ENCODE measurements at regions not wholly inside any gene's neighbourhood (a gene's known extent, or its start where the extent isn't known, plus 50 kb on each side); places are given as distances from the start of the nearest gene placed in this dataset.

DNA sequence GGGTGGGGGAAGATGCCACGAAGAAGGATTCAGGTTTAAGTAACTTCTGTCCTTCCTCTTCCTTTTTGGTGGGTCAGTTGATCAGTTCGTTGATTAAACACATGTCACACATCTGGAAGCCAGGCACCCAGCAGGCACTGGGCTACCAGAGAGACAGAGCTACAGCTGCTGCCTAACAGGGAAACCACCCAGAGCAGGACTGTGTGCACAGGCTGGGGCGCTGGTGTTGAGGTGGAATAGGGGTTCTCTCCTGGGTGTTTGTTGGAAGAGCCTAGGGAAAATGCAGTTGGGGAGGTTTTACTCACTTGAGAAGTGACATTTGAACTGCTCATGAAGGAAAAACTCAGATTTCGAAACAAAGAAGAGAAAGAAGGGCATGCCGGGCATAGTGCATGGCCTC, 152.4 kb downstream of the IRX5 start:
- TF ChIP-seq EP300 (IDR thresholded peaks at IDR 0.05) (no peak), POLR2A (IDR thresholded peaks at IDR 0.05) (no peak)
- TF ChIP-seq, protein P1, sequence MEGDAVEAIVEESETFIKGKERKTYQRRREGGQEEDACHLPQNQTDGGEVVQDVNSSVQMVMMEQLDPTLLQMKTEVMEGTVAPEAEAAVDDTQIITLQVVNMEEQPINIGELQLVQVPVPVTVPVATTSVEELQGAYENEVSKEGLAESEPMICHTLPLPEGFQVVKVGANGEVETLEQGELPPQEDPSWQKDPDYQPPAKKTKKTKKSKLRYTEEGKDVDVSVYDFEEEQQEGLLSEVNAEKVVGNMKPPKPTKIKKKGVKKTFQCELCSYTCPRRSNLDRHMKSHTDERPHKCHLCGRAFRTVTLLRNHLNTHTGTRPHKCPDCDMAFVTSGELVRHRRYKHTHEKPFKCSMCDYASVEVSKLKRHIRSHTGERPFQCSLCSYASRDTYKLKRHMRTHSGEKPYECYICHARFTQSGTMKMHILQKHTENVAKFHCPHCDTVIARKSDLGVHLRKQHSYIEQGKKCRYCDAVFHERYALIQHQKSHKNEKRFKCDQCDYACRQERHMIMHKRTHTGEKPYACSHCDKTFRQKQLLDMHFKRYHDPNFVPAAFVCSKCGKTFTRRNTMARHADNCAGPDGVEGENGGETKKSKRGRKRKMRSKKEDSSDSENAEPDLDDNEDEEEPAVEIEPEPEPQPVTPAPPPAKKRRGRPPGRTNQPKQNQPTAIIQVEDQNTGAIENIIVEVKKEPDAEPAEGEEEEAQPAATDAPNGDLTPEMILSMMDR (IDR thresholded peaks at IDR 0.05): no peak

All from tibial nerve (tissue), 4 donors.